A549 (cell line): ENCODE measurements at regions not wholly inside any gene's neighbourhood (a gene's known extent, or its start where the extent isn't known, plus 50 kb on each side); places are given as distances from the start of the nearest gene placed in this dataset.

Experiments used
- ATAC-seq, 2 experiments: fragments of 200-7000 bp in 1 of 2; fragments of >200 bp in 1 of 2; cut with Nextera tagmentation in 1 of 2; cut with Tn5 transposase in 1 of 2; 3 replicates each; pipeline versions ENCODE4 v1.8.0 to v1.9.1; 2018 to 2020; ENCODE audit warnings: mild to moderate bottlenecking in 1 of 2, moderate library complexity in 1 of 2
- CTCF ChIA-PET: fragments of 300-600 bp; sonication (Branson Sonifier 250); formaldehyde crosslinking; extraction: SDS; loops from one replicate; lab custom pipeline; 2021; ENCODE audit warnings: antibody characterized with exemption, inconsistent platforms; lab: Yijun Ruan, JAX
- POLR2A ChIA-PET: fragments of 350-600 bp; formaldehyde crosslinking; extraction: SDS; loops from one replicate; lab custom pipeline; 2021; ENCODE audit warnings: antibody characterized with exemption, inconsistent platforms; lab: Yijun Ruan, JAX
- DNase-seq, 2 experiments: peaks; one replicate each; pipeline versions ENCODE4 v3.0.0 to v3.0.0-alpha.2; 2011 to 2016; ENCODE audit warnings: low read depth in 1 of 2, low spot score in 1 of 2
- FAIRE-seq: peaks from 2 replicates; lab custom pipeline; 2011; peaks lifted over from hg19 to GRCh38; lab: Jason Lieb, UNC
- H3K27ac ChIP-seq, 2 experiments: fragments of >200 bp; sonication (Bioruptor Twin); formaldehyde crosslinking; 3 replicates each; pipeline ENCODE4 v1.5.1; 2016 to 2017
- H3K4me1 ChIP-seq: fragments of >200 bp; sonication (Bioruptor Twin); formaldehyde crosslinking; 3 replicates; pipeline ENCODE4 v1.6.1; 2016
- H3K4me2 ChIP-seq: fragments of >200 bp; sonication (Bioruptor Twin); formaldehyde crosslinking; 3 replicates; pipeline ENCODE4 v1.6.1; 2016
- H3K4me3 ChIP-seq: fragments of >200 bp; sonication (Bioruptor Twin); formaldehyde crosslinking; 3 replicates; pipeline ENCODE4 v1.5.1; 2016
- H3K9me3 ChIP-seq: fragments of >200 bp; sonication (Bioruptor Twin); formaldehyde crosslinking; 3 replicates; pipeline ENCODE4 v1.6.1; 2016
- CBX8 ChIP-seq: fragments of 200-600 bp; sonication (generic); IDR thresholded peaks from 2 replicates; pipeline ENCODE4 v1.6.1; 2016
- CEBPB ChIP-seq, 2 experiments: fragments of >200 bp in 1 of 2; sonication (Bioruptor Twin) in 1 of 2; formaldehyde crosslinking in 1 of 2; IDR thresholded peaks; 2 replicates each; pipeline ENCODE4 v1.6.1; 2012 to 2016
- ESRRA ChIP-seq: fragments of 150-350 bp; IDR thresholded peaks from 2 replicates; pipeline ENCODE4 v1.6.1; 2014; ENCODE audit warnings: mild to moderate bottlenecking, low read length, borderline replicate concordance
- FOSL2 ChIP-seq, 2 experiments: fragments of 450-650 bp in 1 of 2; fragments of >200 bp in 1 of 2; sonication (Bioruptor Twin) in 1 of 2; formaldehyde crosslinking; IDR thresholded peaks; 2 replicates each; pipeline versions ENCODE4 v1.5.0 to v1.6.1; 2016 to 2020; ENCODE audit warnings: mild to moderate bottlenecking in 1 of 2, moderate library complexity in 1 of 2
- FOXS1 ChIP-seq: fragments of 250-450 bp; sonication (Bioruptor Pico); IDR thresholded peaks from 2 replicates; pipeline ENCODE4 v1.5.0; 2020; ENCODE audit warnings: mild to moderate bottlenecking, moderate library complexity
- GATA3 ChIP-seq: IDR thresholded peaks from 2 replicates; pipeline ENCODE4 v1.6.1; 2012; ENCODE audit warnings: borderline replicate concordance
- HEYL ChIP-seq: fragments of 250-450 bp; sonication (Bioruptor Pico); IDR thresholded peaks from 2 replicates; pipeline ENCODE4 v1.8.0; 2021; ENCODE audit warnings: mild to moderate bottlenecking, moderate library complexity
- HOXA7 ChIP-seq: fragments of 250-450 bp; sonication (Bioruptor Pico); IDR thresholded peaks from 2 replicates; pipeline ENCODE4 v1.5.0; 2020; ENCODE audit warnings: mild to moderate bottlenecking, moderate library complexity
- HOXB5 ChIP-seq: fragments of 250-450 bp; sonication (Bioruptor Pico); IDR thresholded peaks from 2 replicates; pipeline ENCODE4 v1.5.0; 2020; ENCODE audit warnings: mild to moderate bottlenecking, moderate library complexity
- JUN ChIP-seq, 2 experiments: fragments of >200 bp; sonication (Bioruptor Twin); formaldehyde crosslinking; IDR thresholded peaks; 2 replicates in 1 of 2; 3 replicates in 1 of 2; pipeline ENCODE4 v1.6.1; 2016 to 2017
- JUNB ChIP-seq: fragments of >200 bp; sonication (Bioruptor Twin); formaldehyde crosslinking; IDR thresholded peaks from 2 replicates; pipeline ENCODE4 v1.6.1; 2016
- KDM5A ChIP-seq: fragments of 200-600 bp; sonication (generic); IDR thresholded peaks from 2 replicates; pipeline ENCODE4 v1.6.1; 2016; ENCODE audit warnings: antibody characterized with exemption, mild to moderate bottlenecking
- MAZ ChIP-seq: fragments of 150-350 bp; IDR thresholded peaks from 2 replicates; pipeline ENCODE4 v1.6.1; 2014; ENCODE audit warnings: antibody characterized with exemption, low read depth, low read length, borderline replicate concordance
- MYC ChIP-seq: IDR thresholded peaks from 2 replicates; pipeline ENCODE4 v1.6.1; 2012; ENCODE audit warnings: mild to moderate bottlenecking, inconsistent platforms, low read length, improper control_type of control experiment, borderline replicate concordance
- NPAS2 ChIP-seq: fragments of 250-450 bp; sonication (Bioruptor Pico); IDR thresholded peaks from 2 replicates; pipeline ENCODE4 v1.8.0; 2022; ENCODE audit warnings: mild to moderate bottlenecking, moderate library complexity, borderline replicate concordance
- NR3C1 ChIP-seq: fragments of >200 bp; sonication (Bioruptor Twin); formaldehyde crosslinking; IDR thresholded peaks from 3 replicates; pipeline ENCODE4 v1.6.1; 2017
- POLR2AphosphoS2 ChIP-seq: conservative IDR thresholded peaks from 2 replicates; pipeline ENCODE4 v1.6.1; 2012; ENCODE audit warnings: low read length, improper control_type of control experiment, inconsistent platforms
- SMC3 ChIP-seq: fragments of >200 bp; sonication (Bioruptor Twin); formaldehyde crosslinking; IDR thresholded peaks from 3 replicates; pipeline ENCODE4 v1.6.1; 2018; ENCODE audit warnings: inconsistent platforms
- ZC3H11A ChIP-seq: fragments of 450-650 bp; IDR thresholded peaks from 2 replicates; pipeline ENCODE4 v1.6.1; 2014; ENCODE audit warnings: antibody characterized with exemption, mild to moderate bottlenecking
- ZFP36 ChIP-seq: fragments of 450-650 bp; IDR thresholded peaks from 2 replicates; pipeline ENCODE4 v1.6.1; 2014; ENCODE audit warnings: borderline replicate concordance; ENCODE audit not compliant: partially characterized antibody
- WGBS: methylation state at CpG from one replicate; pipeline ENCODE4 v1.1.6; 2017; ENCODE audit errors: missing lambda C conversion rate; 5-methylcytosine and 5-hydroxymethylcytosine counted together
- TF ChIP-seq, protein P1 (sequence below): IDR thresholded peaks from 2 replicates; pipeline ENCODE4 v1.6.1; 2012
- TF ChIP-seq, protein P2 (sequence below): fragments of >200 bp; sonication (Bioruptor Twin); formaldehyde crosslinking; IDR thresholded peaks from 2 replicates; pipeline ENCODE4 v1.6.1; 2016
- TF ChIP-seq, protein P3 (sequence below): fragments of 250-450 bp; sonication (Bioruptor Pico); IDR thresholded peaks from 2 replicates; pipeline ENCODE4 v1.5.0; 2021; ENCODE audit warnings: mild to moderate bottlenecking, moderate library complexity, borderline replicate concordance
- TF ChIP-seq, protein P4 (sequence below): fragments of >200 bp; sonication (Bioruptor Twin); formaldehyde crosslinking; IDR thresholded peaks from 3 replicates; pipeline ENCODE4 v1.5.1; 2016
- TF ChIP-seq, protein P5 (sequence below): fragments of >200 bp; sonication (Bioruptor Twin); formaldehyde crosslinking; IDR thresholded peaks from 3 replicates; pipeline ENCODE4 v1.6.1; 2016
- TF ChIP-seq, protein P6 (sequence below): fragments of 150-350 bp; IDR thresholded peaks from 2 replicates; pipeline ENCODE4 v1.6.1; 2014; ENCODE audit warnings: low read depth, mild to moderate bottlenecking, low read length
- TF ChIP-seq, protein P7 (sequence below): fragments of 450-650 bp; IDR thresholded peaks from 2 replicates; pipeline ENCODE4 v1.6.1; 2014; ENCODE audit warnings: antibody characterized with exemption

DNA sequence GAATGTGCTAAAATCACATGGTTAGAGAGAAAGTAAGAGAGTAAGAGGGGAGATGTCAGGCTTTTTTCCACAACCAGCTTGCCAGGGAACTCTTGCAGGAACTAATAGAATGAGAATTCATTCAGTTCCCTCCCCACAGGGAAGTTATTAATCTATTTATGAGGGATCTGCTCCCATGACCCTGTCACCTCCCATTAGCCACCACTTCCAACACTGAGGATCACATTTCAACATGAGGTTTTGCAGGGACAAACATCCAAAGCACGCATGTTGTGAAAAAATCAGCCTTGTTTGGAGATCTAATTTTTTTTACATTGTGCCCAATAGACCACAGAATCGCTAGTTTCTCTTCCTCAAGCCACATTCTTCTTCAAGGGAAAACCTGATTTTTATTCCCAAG is 904.0 kb downstream of the TBL1XR1 start:
- Histone ChIP-seq H3K4me3 (no peak overlapping the region), H3K9me3 (no peaks in the 10 kb centered on the region), H3K27ac (no peak overlapping the region), H3K4me2 (no peak overlapping the region), H3K4me1 (no peaks in the 10 kb centered on the region)
- ChIA-PET POLR2A (no interaction called here), CTCF (no interaction called here)
- WGBS: 24% methylated on average over 2 of the region's 2 CpGs
- DNase-seq (no peak), FAIRE-seq (no peak), ATAC-seq (no peak)
- TF ChIP-seq HOXA7 (CRISPR knock-in tag) (no peak), CBX8 (no peak), MAZ (no peak), SMC3 (no peak), GATA3 (no peak), NR3C1 (no peak), ESRRA (no peak), ZC3H11A (no peak)
- TF ChIP-seq, protein P1, sequence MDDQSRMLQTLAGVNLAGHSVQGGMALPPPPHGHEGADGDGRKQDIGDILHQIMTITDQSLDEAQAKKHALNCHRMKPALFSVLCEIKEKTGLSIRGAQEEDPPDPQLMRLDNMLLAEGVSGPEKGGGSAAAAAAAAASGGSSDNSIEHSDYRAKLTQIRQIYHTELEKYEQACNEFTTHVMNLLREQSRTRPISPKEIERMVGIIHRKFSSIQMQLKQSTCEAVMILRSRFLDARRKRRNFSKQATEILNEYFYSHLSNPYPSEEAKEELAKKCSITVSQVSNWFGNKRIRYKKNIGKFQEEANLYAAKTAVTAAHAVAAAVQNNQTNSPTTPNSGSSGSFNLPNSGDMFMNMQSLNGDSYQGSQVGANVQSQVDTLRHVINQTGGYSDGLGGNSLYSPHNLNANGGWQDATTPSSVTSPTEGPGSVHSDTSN: no peak
- TF ChIP-seq, protein P2, sequence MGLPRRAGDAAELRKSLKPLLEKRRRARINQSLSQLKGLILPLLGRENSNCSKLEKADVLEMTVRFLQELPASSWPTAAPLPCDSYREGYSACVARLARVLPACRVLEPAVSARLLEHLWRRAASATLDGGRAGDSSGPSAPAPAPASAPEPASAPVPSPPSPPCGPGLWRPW: no peak
- TF ChIP-seq, protein P3, sequence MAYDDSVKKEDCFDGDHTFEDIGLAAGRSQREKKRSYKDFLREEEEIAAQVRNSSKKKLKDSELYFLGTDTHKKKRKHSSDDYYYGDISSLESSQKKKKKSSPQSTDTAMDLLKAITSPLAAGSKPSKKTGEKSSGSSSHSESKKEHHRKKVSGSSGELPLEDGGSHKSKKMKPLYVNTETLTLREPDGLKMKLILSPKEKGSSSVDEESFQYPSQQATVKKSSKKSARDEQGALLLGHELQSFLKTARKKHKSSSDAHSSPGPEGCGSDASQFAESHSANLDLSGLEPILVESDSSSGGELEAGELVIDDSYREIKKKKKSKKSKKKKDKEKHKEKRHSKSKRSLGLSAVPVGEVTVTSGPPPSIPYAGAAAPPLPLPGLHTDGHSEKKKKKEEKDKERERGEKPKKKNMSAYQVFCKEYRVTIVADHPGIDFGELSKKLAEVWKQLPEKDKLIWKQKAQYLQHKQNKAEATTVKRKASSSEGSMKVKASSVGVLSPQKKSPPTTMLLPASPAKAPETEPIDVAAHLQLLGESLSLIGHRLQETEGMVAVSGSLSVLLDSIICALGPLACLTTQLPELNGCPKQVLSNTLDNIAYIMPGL (CRISPR knock-in tag): no peak

DNA sequence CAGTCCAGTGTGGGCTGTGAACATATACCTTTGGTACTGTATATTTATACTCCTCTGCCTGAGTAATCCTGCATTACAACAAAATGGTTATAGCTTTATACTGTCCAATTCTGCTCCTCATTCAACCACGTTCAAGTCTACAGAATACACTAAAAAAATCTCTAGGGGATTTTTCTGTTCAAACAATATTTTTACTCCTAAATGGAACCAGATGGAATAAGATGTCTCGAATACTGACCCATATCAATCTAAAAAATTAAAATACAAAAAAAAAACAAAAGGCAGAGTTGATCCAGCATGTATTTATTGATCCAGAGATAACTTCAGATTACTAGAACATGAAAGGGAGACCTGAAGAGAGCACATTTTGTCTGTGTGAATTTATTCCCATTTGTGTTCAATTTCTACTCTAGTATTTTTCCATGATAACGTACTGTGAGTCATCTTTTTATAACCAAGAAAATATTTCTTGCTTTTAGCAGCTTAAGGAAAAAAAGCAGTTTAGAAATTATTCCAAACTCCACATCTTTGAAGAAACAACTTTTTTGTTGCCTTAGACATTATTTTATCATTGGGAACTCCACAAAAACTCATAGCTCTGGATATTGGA is 910.7 kb downstream of the TBL1XR1 start:
- CTCF ChIA-PET: no interaction called here
- ATAC-seq (no peak), FAIRE-seq (no peak), DNase-seq (no peak)
- no peak overlapping the region for H3K4me2 ChIP-seq
- H3K4me3 ChIP-seq: no peak overlapping the region
- no peaks in the 10 kb centered on the region for H3K9me3 ChIP-seq
- H3K27ac ChIP-seq: no peak overlapping the region
- TF ChIP-seq, protein P1: no peak
- TF ChIP-seq POLR2AphosphoS2: no peak
- no peak for TF ChIP-seq NPAS2
- TF ChIP-seq, protein P4, sequence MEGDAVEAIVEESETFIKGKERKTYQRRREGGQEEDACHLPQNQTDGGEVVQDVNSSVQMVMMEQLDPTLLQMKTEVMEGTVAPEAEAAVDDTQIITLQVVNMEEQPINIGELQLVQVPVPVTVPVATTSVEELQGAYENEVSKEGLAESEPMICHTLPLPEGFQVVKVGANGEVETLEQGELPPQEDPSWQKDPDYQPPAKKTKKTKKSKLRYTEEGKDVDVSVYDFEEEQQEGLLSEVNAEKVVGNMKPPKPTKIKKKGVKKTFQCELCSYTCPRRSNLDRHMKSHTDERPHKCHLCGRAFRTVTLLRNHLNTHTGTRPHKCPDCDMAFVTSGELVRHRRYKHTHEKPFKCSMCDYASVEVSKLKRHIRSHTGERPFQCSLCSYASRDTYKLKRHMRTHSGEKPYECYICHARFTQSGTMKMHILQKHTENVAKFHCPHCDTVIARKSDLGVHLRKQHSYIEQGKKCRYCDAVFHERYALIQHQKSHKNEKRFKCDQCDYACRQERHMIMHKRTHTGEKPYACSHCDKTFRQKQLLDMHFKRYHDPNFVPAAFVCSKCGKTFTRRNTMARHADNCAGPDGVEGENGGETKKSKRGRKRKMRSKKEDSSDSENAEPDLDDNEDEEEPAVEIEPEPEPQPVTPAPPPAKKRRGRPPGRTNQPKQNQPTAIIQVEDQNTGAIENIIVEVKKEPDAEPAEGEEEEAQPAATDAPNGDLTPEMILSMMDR: no peak
- TF ChIP-seq, protein P5, sequence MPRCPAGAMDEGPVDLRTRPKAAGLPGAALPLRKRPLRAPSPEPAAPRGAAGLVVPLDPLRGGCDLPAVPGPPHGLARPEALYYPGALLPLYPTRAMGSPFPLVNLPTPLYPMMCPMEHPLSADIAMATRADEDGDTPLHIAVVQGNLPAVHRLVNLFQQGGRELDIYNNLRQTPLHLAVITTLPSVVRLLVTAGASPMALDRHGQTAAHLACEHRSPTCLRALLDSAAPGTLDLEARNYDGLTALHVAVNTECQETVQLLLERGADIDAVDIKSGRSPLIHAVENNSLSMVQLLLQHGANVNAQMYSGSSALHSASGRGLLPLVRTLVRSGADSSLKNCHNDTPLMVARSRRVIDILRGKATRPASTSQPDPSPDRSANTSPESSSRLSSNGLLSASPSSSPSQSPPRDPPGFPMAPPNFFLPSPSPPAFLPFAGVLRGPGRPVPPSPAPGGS: no peak
- no peak for TF ChIP-seq JUN (IDR thresholded peaks at IDR 0.05)
- TF ChIP-seq, protein P6, sequence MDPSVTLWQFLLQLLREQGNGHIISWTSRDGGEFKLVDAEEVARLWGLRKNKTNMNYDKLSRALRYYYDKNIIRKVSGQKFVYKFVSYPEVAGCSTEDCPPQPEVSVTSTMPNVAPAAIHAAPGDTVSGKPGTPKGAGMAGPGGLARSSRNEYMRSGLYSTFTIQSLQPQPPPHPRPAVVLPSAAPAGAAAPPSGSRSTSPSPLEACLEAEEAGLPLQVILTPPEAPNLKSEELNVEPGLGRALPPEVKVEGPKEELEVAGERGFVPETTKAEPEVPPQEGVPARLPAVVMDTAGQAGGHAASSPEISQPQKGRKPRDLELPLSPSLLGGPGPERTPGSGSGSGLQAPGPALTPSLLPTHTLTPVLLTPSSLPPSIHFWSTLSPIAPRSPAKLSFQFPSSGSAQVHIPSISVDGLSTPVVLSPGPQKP: no peak
- TF ChIP-seq JUNB: no peak
- TF ChIP-seq, protein P7, sequence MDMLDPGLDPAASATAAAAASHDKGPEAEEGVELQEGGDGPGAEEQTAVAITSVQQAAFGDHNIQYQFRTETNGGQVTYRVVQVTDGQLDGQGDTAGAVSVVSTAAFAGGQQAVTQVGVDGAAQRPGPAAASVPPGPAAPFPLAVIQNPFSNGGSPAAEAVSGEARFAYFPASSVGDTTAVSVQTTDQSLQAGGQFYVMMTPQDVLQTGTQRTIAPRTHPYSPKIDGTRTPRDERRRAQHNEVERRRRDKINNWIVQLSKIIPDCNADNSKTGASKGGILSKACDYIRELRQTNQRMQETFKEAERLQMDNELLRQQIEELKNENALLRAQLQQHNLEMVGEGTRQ: no peak
- TF ChIP-seq ZFP36: no peak
- no peak for TF ChIP-seq FOSL2 (IDR thresholded peaks at IDR 0.05)
- TF ChIP-seq FOSL2 (CRISPR knock-in tag; IDR thresholded peaks at IDR 0.05): no peak
- TF ChIP-seq KDM5A: no peak
- no peak for TF ChIP-seq FOXS1 (CRISPR knock-in tag)
- no peak for TF ChIP-seq HEYL
- TF ChIP-seq CEBPB (IDR thresholded peaks at IDR 0.05): no peak
- TF ChIP-seq HOXB5 (CRISPR knock-in tag): no peak
- no peak for TF ChIP-seq ZC3H11A
- TF ChIP-seq HOXA7 (CRISPR knock-in tag): no peak
- TF ChIP-seq MYC: no peak
- POLR2A ChIA-PET: no interaction called here
- no peaks in the 10 kb centered on the region for H3K4me1 ChIP-seq
- 4% methylated on average over 3 of the region's 3 CpGs for WGBS
